ENCODE measurements at regions not wholly inside any gene's neighbourhood (a gene's known extent, or its start where the extent isn't known, plus 50 kb on each side); places are given as distances from the start of the nearest gene placed in this dataset.
"Not testable (repeated sequence)": the region's sequence is repeated elsewhere in the genome, so short reads cannot be mapped to it uniquely, and the experiment has no call there.

DNA sequence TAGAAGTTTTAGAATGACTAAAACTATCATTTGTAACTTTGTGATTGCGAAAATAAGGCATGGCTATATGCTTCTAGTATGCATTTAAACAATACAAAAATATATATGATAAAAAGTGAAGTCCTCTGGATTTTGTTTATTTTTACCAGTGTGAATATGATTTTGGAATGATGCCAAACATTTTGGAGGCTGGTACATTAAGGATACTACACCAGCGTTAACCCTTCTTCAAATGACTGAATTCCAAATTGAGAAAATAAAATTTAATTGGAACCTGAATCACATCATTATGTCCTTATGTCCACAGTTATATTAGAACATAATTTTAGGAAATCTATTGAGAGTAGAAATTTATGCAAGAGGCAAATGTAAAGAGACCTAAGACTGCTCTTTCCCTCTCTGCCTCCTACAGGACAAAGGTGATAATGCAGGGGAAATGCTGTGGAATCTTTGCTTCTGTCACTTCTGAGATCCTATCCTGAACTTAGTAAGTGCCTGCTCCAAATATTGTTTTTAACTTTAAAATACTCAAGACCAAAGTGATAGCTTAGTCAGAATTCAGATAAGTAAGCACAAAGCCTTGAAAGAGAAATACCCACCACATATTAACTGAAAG is 121.1 kb upstream of the NANOGP8 start:
- no peak for DNase-seq

DNA sequence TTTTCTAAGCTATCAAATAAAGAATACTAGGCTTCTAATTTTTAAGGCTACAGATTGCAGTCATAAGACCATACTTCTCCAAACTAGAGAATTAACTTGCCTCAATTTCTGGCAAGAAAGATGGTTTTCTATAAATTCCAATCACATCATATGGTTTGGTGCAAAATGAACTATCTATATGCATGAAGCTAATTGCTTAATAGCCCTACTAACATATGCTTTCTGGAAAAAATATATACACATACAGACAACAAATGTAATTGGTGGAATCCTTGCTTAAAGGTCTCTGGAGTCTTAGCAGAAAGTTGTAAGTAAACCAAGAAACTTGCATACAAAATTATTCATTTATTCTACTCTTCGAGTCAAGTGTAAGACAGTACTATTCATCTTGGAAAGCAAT is 113.1 kb upstream of the NANOGP8 start:
- no peak for DNase-seq

DNA sequence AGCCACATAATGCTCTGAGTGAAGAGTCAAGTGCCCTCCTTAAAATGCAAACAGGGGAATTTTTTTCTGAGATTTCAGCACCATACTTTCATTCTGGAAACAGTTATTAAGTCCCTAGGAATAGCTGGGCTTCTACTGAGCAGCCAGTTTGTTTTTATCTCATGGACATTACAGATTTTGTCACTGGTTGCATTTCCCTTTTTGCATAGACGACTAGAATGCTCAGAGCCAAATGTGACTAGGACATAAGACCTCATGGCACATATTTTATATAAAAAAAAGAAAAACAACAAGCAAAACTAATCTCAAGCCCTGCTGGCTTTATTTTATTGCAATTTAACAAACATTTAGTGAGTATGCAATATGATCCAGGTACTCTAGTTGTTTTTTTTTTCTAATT is 112.7 kb upstream of the NANOGP8 start:
- no peak for DNase-seq

DNA sequence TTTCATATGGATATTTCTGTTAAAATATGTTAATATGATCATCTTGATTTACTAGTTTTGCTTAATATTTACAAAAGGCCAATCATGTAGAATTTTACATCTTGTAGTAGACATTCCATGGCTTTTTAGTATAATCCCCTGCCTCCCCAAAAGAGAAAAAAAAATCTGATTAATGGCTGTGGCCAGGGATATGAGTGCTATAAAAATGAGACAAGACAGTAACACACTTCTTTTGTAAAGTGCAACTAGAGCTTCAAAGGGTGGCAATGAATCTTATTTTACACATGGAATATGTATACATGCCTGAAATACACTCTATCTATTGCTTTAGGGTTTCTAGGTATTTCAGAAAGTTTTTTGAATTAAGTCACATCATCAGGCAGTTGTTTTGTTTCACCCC is 112.2 kb upstream of the NANOGP8 start:
- DNase-seq, result no peak

DNA sequence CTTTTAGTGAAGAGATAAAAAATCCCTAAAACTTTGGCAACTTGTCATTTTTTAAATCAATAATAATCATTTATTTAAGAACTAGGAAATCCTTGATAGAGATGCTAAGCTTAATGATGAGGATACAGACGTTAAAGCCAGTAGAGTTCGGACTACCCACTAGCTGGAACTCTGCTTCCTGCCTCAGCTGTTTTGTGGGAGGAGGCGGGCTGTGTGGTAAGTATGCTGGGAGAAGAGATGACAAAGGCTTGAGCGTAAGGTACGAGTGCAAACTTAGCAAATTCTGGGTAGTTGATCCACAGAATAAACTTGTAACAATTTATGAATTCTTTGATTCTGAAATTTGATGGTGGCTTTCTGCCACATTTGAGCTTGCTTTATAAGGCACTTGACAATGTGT is 111.2 kb upstream of the NANOGP8 start:
- no peak for DNase-seq

DNA sequence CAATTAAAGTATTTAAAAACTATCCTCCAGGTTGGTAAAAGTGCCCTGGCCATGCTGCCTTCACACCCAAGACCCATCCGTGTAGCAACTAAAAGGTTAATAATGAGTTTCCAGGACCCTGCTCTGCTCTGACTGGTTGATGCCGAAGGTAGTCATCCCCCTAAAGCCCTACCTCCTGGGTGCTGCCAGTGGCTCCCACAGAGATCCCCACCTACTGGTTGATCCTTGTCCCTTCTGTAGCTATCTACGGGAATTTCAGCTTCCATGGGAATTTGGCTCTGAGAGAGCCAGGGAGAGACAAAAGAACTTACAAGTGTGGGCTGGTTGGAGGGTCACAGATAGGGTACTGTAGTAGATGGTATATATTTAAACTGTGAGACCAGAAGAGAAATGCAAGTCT is 110.6 kb upstream of the NANOGP8 start:
- DNase-seq, result no peak

DNA sequence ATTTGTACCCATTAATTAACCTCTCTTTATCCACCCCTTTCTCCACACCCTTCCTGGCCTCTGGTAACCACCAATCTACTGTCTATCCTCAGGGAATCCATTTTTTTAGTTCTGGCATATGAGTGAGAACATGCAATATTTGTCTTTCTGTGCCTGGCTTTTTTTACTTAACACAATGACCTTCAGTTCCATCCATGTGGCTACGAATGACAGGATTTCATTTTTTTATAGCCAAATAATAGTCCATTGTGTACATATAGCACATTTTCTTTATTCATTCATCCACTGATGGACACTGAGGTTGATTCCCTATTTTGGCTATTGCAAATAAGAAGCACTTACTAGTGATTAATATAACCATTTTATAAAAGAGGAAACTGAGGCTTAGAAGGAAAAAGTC is 109.9 kb upstream of the NANOGP8 start:
- no peak for DNase-seq

DNA sequence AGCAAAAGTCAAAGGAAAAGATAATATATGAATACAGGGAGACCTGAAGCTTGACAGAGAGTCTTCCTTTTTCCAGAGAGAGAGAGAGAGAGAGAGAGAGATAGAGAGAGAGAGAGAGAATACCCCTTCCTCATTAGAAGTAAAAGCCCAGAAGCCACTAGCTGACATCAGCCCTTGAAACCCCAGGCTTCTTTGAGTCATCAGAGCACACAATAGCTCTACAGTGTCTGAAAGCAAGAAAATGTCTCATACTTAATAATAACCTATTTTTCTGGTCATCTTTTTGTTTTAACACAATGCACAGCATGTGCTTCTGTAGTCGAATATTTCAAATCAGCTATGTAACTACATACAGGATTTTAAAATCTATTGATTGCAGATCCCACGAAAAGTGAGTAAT is 109.2 kb upstream of the NANOGP8 start:
- DNase-seq, result no peak

DNA sequence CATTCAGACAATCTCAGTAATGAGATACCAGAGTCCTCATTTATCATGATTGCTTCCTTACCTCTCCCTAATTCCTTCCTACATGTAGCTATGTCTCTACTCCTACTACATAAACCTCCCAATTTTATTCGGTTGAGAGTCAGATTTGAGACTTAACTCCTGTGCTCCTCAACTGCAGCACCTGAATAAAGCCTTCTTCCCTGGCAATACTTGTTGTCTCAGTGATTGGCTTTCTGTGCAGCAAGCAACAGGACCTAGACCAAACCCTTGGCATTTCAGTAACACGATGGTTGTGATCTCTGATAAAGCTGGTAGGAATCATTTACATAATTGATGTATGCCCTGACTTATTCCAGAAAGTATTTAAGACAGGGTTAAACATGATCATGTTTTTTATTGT is 106.7 kb upstream of the NANOGP8 start:
- no peak for DNase-seq

DNA sequence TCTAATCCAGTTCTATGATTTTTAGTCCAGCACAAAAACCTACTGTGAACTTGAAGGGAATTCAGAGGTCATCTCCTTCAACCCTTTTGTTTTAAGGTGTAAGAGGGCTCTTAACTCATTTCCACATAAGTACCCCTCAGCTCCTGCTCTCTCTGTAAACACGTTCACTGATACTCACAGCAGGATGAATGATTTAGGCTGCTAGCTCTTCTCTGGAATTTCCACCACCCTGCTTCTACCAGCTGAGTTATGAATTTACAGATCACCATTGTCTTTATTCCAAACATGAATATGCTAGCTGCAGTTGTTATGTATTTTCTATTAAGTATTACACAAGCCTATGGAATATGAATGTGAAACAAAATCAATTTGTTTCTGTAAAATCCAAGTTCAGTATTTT is 101.3 kb upstream of the NANOGP8 start:
- DNase-seq, result peak; percentile 84

DNA sequence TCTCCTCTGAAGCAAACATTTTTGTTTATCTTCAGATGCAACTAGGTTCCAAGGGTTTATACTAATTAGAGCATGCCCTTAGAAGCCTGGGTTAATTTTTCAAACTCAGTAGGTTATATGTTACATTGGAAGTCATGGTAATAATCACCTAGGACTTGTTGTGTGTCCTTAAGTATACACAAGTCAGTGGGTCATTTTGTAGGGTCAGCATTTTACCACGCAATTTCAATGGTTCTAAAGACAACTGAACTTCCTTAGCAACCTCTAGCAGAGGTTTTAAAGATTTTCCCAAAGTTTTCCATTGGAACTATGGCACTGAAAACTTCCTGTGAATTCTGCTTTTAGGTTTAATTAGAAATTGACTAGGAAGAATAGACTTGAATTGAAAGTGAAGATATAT is 99.6 kb upstream of the NANOGP8 start:
- no peak for DNase-seq

DNA sequence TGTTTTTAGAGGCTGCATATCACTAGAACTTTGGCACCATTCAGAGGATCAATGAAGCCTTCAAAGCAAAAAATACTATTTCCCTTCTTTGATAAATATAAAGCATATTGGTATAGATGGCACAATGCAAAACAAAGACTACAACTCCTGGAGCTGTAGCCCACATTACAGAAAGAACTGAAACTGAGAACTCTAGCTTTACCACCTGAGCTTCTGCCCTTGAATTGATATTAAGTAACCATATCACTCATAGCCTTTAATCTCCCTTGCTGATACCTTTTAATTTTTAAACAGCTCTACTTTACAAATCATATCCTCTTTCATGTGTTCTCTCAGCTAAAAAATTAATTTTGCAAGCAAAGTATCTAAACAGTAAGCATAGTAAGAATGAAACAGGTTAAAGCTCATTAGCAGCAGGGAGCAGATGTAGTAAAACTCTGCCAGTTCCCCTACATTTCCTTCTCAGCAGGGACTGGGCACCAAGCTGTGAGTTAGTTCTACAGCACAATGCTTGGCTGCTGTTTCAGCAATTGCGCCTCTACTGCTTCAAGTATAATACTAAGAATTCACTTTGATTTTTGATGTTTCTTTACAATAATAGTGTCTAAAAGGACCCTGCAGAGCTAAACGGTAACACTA is 97.9 kb upstream of the NANOGP8 start:
- DNase-seq, result peak; percentile 96

DNA sequence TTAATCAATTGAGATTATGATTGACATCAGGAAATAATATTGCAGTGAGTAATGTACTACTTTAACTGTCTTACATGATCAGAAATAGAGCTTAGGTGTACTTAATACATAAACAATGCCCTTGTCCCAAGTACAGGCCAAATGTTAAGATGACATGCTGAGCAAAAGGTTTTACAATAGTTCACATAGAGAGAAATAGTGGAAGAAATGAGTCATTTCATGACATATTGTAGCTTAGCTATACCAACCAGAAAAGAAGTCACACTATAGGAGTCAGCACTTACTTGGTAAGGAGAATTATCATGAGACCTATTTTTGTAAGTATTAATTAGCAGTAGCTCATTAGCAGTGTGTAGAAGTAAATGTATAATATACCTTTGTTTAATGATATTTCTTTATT is 96.4 kb upstream of the NANOGP8 start:
- DNase-seq, result peak; percentile 67

DNA sequence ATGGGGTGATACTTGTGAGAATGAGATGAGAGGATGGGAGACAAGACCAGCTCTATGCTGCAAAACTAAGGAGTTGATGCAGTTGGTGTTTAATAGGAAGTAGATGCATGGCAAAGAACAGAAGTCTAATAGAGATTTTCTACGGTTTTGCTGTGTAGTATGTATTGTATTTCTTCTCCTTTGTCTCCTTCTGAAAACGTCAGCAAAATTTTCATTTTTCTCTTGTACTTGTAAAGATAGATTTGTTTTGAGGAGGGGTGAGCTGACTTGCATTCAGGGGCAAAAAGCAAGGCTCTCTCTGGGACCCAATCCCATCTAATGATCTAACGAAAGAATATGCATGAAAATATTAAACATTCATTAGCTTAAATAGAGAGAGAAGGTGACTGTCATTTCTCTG is 94.6 kb upstream of the NANOGP8 start:
- no peak for DNase-seq

DNA sequence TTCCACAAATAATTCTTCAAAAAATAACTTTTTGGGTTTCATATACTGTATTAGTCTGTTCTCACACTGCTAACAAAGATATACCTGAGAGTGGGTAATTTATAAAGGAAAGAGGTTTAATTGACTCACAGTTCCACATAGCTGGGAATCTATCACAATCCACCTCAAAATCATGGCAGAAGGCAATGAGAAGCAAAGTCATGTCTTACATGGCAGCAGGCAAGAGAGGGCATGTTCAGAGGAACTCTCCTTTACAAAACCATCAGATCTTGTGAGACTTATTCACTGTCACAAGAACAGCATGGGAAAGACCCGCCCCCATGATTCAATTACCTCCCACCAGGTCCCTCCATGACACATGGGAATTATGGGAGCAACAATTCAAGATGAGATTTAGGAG is 93.1 kb upstream of the NANOGP8 start:
- not testable (repeated sequence) for DNase-seq

DNA sequence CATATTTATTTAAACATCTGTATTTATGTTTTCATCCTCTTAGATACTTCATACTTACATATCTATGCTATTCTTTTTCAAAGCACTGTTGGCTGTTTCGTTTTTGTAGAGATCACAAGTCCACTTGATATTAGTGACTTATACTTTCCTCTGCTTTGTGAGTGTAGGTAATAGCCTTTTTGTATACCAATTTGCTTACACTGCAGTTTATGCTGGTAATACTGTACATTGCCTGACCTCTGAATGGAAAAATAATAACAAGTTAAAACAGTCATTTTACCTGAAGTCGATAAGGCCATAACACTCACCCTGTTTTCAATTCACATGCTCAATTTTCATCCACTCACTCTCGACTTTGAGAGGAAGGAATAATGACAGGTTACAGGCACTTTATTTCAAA is 89.9 kb upstream of the NANOGP8 start:
- DNase-seq, result no peak

DNA sequence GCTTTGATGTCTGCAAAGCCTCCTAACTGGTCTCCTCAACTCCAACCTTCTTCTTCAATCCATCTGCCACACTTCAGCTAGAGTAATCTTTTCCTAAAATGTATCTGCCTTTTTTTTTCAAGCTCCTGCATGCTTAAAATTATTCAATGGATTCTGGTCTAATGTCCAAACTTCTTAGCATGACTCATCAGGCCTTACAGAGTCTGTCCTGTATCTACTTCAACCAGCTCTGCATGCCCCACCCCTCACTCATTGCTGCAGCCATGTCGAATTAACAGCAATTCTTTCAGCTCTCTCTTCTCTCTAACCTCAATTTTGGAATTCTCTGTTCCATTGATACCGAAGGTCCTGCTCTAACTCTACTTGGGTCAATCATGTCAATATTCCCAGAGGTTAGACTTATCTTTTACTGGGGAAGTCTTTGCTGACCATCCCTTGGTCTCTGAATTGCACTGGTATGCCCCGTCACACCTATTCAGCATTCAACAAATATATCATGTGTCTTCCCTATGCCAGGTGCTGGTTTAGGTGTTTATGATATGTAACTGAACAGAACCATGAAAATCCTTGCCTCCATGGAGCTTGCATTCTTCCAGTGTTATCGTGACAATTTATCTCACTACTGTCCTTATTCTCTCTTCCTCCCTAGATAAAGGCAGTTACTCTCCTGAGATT is 88.5 kb upstream of the NANOGP8 start:
- no peak for DNase-seq

DNA sequence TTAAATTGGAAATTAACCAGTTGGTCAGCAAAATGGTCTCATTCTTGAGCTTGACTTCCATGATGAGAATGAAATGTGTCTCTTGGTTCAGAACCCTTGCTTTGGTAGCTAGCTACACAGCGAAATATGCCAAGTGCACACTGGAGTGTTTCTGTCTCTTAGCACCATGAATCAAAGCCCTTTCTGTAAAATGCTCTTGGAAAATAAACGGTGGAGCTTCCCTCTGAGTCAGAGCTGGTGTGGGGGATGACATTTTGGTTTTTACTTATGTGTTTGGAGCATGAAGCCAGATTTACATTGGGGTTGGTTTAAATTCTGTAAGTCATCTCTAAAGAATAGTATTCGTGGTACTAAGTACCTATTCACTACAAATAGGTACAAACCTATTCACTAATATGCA is 85.1 kb upstream of the NANOGP8 start:
- DNase-seq, result no peak

DNA sequence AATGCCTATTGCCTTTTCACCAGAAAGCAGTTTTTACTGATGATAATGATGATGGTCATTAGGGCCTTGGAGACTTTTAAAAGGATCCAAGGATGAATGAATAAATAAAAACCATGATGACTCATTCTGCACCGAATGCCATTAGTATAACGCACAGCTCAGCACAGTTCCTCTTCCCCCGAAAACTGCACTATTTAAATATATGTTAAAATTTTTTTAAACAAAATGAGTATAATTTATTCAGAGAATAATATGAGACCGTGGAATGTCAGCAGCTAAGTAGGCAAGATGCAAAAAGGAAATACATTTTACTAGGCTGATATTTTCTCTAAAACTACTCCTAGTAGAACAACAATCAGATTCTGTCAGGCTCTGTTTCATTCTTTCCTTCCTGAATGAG is 83.4 kb upstream of the NANOGP8 start:
- peak; percentile 46 for DNase-seq

DNA sequence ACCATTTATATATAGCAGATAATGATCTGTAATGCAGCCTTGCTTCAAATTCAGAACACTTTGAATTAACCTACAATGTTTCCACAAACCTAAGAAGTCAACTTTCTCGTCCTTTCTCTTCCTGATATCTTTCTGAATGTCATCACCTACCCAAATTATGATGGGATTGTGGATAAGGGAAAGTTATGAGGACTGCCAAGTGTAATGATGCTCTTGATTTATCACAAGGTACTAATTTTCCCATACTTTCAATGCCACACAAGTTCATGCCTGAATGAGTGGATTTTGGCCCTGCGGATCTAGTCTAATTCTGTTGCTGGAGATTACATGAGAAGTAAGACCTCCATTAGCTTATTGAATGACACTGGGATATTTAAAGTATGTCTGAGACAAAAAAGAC is 82.6 kb upstream of the NANOGP8 start:
- no peak for DNase-seq

DNA sequence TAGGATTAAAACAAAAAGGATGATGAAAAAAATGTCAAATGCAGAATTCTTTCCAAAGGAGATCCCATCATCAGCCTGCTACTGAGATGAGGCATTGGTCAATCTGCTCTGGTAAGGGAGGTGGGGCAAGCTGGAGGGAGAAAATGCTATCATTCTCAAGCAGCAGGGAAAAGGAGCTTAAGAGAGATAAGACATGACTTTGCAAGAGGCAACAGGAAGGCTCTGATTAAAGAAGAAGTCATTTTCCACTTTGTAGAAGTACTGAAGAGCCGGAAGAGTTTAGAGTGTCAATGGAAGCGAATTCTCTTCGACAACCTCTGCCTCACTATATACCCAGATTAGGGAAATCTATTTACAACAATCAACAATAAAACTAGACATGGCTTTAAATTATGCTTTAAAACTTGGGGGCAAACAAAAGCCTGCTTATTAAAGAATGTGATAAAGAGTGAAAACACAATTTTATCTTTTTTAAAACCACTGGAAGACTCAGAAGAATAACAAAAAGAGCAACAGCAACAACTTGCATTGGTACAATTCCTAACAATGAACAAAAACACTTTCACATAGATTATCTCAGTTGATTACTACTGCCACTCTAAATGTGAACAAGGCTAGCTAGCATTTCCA is 81.8 kb upstream of the NANOGP8 start:
- DNase-seq, result no peak

DNA sequence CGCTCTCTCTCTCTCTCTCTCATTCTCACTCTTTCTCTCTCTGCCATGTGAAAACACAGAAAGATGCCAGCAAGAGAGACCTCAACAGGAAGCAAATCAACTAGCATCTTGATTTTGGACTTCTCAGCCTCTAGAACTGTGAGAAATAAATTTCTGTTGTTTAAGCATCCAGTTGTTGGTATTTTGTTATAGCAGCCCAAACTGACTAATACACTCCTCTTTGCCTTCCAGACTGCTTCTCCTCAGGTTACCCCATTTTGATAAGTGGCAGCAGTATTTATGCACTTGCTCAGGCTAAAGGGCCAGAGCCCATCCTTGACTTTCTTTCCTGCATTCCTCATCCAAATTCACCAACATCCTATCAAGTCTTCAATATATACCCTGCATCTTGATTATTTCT is 76.6 kb upstream of the NANOGP8 start:
- no peak for DNase-seq

DNA sequence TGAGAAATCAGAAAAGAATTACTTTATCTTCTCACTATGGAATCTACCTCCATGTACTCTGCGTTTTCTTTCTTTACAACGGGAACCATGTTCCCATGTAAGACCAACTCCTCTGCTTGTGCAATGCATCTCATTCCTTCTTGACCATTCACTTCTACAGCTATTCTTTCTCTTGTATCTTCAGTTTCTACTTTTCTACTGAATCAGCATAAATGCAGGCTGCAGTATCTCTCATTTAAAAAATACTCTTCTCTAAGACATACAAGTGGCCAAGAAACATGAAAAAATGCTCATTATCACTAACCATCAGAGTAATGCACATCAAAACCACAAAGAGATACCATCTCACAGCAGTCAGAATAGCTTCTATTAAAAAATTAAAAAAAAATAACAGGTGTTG is 74.1 kb upstream of the NANOGP8 start:
- DNase-seq, result no peak

DNA sequence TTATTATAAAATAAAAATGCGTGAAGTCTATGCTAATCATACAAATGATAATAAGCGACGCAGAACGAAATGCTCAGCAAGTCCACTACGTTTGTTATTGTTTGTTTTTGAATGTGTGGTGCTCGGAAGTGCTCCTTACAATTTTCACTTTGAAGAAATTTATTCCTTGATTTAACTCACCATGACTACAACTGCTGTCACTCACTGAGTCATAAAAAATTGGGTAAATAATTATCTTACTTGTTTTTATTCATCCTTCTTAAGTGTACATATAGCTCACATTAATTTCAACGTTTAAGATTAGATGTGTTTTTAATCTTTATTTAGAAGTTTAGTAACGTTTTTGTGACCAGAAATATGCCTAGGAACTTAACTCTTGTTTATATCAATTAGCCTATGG is 66.7 kb upstream of the NANOGP8 start:
- no peak for DNase-seq

Data from NCI-H69 (cell line).